GM18519 (cell line): ENCODE measurements at regions not wholly inside any gene's neighbourhood (a gene's known extent, or its start where the extent isn't known, plus 50 kb on each side); places are given as distances from the start of the nearest gene placed in this dataset.
"Not testable (repeated sequence)": the region's sequence is repeated elsewhere in the genome, so short reads cannot be mapped to it uniquely, and the experiment has no call there.

Experiments used
- ATAC-seq: cut with Tn5 transposase; IDR thresholded peaks from one replicate; pipeline ENCODE4 v1.9.1; 2021; ENCODE audit warnings: mild to moderate bottlenecking, moderate library complexity; ENCODE audit not compliant: unreplicated experiment, low FRiP score

- peak; percentile 70 for ATAC-seq
Observed at GRCh38 chr6:27146706-27147505, 100.6 kb upstream of the PRSS16 start.

GRCh38 chr6:27148404-27148795, 99.1 kb upstream of the PRSS16 start:
- no peak for ATAC-seq

- no peak for ATAC-seq
Observed at GRCh38 chr6:27149150-27149549, 98.4 kb upstream of the PRSS16 start.

- no peak for ATAC-seq
Observed at GRCh38 chr6:27154696-27155095, 92.8 kb upstream of the PRSS16 start.

- ATAC-seq = no peak
Observed at GRCh38 chr6:27156874-27157458, 90.5 kb upstream of the PRSS16 start.

GRCh38 chr6:27157459-27158315, 89.8 kb upstream of the PRSS16 start:
- no peak for ATAC-seq

- no peak for ATAC-seq
Observed at GRCh38 chr6:27158316-27158643, 89.2 kb upstream of the PRSS16 start.

GRCh38 chr6:27159725-27160124, 87.8 kb upstream of the PRSS16 start:
- no peak for ATAC-seq

GRCh38 chr6:27161115-27161514, 86.4 kb upstream of the PRSS16 start:
- no peak for ATAC-seq

- ATAC-seq = no peak
Observed at GRCh38 chr6:27161603-27161945, 85.9 kb upstream of the PRSS16 start.

- ATAC-seq = no peak
Observed at GRCh38 chr6:27161946-27162603, 85.4 kb upstream of the PRSS16 start.

GRCh38 chr6:27163834-27164233, 83.7 kb upstream of the PRSS16 start:
- no peak for ATAC-seq

GRCh38 chr6:27168108-27168507, 79.4 kb upstream of the PRSS16 start:
- ATAC-seq = no peak

GRCh38 chr6:27168586-27169443, 78.7 kb upstream of the PRSS16 start:
- no peak for ATAC-seq

- not testable (repeated sequence) for ATAC-seq
Observed at GRCh38 chr6:27172524-27173231, 74.8 kb upstream of the PRSS16 start.

- not testable (repeated sequence) for ATAC-seq
Observed at GRCh38 chr6:27173232-27173601, 74.3 kb upstream of the PRSS16 start.

GRCh38 chr6:27174958-27175357, 72.5 kb upstream of the PRSS16 start:
- ATAC-seq = no peak

- no peak for ATAC-seq
Observed at GRCh38 chr6:27176096-27176495, 71.4 kb upstream of the PRSS16 start.
